Panc1 (cell line): ENCODE measurements at regions not wholly inside any gene's neighbourhood (a gene's known extent, or its start where the extent isn't known, plus 50 kb on each side); places are given as distances from the start of the nearest gene placed in this dataset.

Experiments
- ATAC-seq: fragments of 200-7000 bp; cut with Tn5 transposase; 2 replicates; pipeline ENCODE4 v1.9.1; 2020; ENCODE audit warnings: mild to moderate bottlenecking, moderate library complexity
- BruUV-seq: library from RNA; stranded (reverse); fragments of 400-500 nt; replicated peaks from 2 replicates; lab custom pipeline; 2021; lab: Mats Ljungman, UMichigan
- CTCF ChIA-PET: fragments of 300-600 bp; sonication (Branson Sonifier 250); formaldehyde crosslinking; loops from one replicate; lab custom pipeline; 2022; ENCODE audit warnings: antibody characterized with exemption; lab: Charles Lee
- POLR2A ChIA-PET: fragments of 300-600 bp; sonication (Branson Sonifier 250); formaldehyde crosslinking; loops from one replicate; lab custom pipeline; 2022; ENCODE audit warnings: antibody characterized with exemption; lab: Charles Lee
- DNase-seq: peaks from one replicate; pipeline ENCODE4 v3.0.0-alpha.2; 2010; ENCODE audit warnings: low read depth, low spot score
- H3K27ac ChIP-seq: 2 replicates; pipeline ENCODE4 v1.5.1; 2011; ENCODE audit warnings: mild to moderate bottlenecking, low read length, inconsistent platforms
- H3K27me3 ChIP-seq: fragments of 200-500 bp; sonication (Bioruptor generic); 2 replicates; pipeline ENCODE4 v1.6.0; 2014; ENCODE audit warnings: low read length, inconsistent platforms; ENCODE audit not compliant: control insufficient read depth, insufficient read depth
- H3K36me3 ChIP-seq: fragments of 200-500 bp; sonication (Bioruptor generic); 2 replicates; pipeline ENCODE4 v1.5.1; 2014; ENCODE audit warnings: inconsistent platforms, mild to moderate bottlenecking, low read length, moderate library complexity; ENCODE audit not compliant: control insufficient read depth, insufficient read depth
- H3K4me1 ChIP-seq: 2 replicates; pipeline ENCODE4 v1.5.1; 2011; ENCODE audit warnings: inconsistent platforms, mild to moderate bottlenecking, low read length, moderate library complexity; ENCODE audit not compliant: control insufficient read depth, insufficient read depth
- H3K4me3 ChIP-seq, 2 experiments: 2 replicates each; pipeline ENCODE4 v1.5.1; 2011 to 2012; ENCODE audit warnings: low read depth in 2 of 2, low read length in 2 of 2, mild to moderate bottlenecking in 2 of 2, inconsistent platforms in 1 of 2, moderate library complexity in 1 of 2
- H3K9me3 ChIP-seq: fragments of 200-500 bp; sonication (Bioruptor generic); 2 replicates; pipeline ENCODE4 v1.5.1; 2014; ENCODE audit warnings: low read depth, mild to moderate bottlenecking, inconsistent platforms, low read length, moderate library complexity; ENCODE audit not compliant: control insufficient read depth, insufficient read depth
- POLR2AphosphoS5 ChIP-seq: IDR thresholded peaks from 2 replicates; pipeline ENCODE4 v1.6.1; 2012; ENCODE audit warnings: mild to moderate bottlenecking, low read depth, low read length, moderate library complexity
- SIN3A ChIP-seq: IDR thresholded peaks from 2 replicates; pipeline ENCODE4 v1.6.1; 2012; ENCODE audit warnings: low read depth, mild to moderate bottlenecking, low read length, moderate library complexity, borderline replicate concordance; ENCODE audit not compliant: insufficient read depth
- TCF7L2 ChIP-seq: IDR thresholded peaks from 2 replicates; pipeline ENCODE4 v1.6.1; 2011; ENCODE audit warnings: mild to moderate bottlenecking, low read depth, low read length, inconsistent platforms
- in situ Hi-C: cut with HindIII; loops from 2 replicates; pipeline ENCODE4 v1.10.0; 2016; ENCODE audit warnings: low sequenced_read_pairs, low pct_unique_long_range_greater_than_20kb
- intact Hi-C: fragments of 100-400 bp; cut with micrococcal nuclease; formaldehyde crosslinking; loops from one replicate; pipeline ENCODE4 v1.10.0; 2022; ENCODE audit not compliant: unreplicated experiment
- TF ChIP-seq, protein P1 (sequence below): fragments of 450-650 bp; IDR thresholded peaks from 2 replicates; pipeline ENCODE4 v1.5.1; 2017; ENCODE audit warnings: mild to moderate bottlenecking
- TF ChIP-seq, protein P2 (sequence below), 2 experiments: IDR thresholded peaks; 2 replicates each; pipeline ENCODE4 v1.6.1; 2011 to 2012; ENCODE audit warnings: low read depth in 2 of 2, control low read depth in 1 of 2, low read length in 1 of 2, mild to moderate bottlenecking in 1 of 2, moderate library complexity in 1 of 2; ENCODE audit not compliant: insufficient read depth in 1 of 2

GRCh38 chr3:178084938-178085816 lies 451.1 kb upstream of the KCNMB2 start:
- no peaks in the 10 kb centered on the region for H3K9me3 ChIP-seq
- H3K27ac ChIP-seq, result peak overlapping the region; percentile 57; the same call in 1 of the 2 replicates
- in situ Hi-C loops (no loop called here), intact Hi-C loops (no loop called here)
- H3K27me3 ChIP-seq, result no peaks in the 10 kb centered on the region
- ATAC-seq, result no peak
- CTCF ChIA-PET, result no interaction called here
- no peak for TF ChIP-seq POLR2AphosphoS5
- TF ChIP-seq TCF7L2, result no peak
- TF ChIP-seq, protein P1, sequence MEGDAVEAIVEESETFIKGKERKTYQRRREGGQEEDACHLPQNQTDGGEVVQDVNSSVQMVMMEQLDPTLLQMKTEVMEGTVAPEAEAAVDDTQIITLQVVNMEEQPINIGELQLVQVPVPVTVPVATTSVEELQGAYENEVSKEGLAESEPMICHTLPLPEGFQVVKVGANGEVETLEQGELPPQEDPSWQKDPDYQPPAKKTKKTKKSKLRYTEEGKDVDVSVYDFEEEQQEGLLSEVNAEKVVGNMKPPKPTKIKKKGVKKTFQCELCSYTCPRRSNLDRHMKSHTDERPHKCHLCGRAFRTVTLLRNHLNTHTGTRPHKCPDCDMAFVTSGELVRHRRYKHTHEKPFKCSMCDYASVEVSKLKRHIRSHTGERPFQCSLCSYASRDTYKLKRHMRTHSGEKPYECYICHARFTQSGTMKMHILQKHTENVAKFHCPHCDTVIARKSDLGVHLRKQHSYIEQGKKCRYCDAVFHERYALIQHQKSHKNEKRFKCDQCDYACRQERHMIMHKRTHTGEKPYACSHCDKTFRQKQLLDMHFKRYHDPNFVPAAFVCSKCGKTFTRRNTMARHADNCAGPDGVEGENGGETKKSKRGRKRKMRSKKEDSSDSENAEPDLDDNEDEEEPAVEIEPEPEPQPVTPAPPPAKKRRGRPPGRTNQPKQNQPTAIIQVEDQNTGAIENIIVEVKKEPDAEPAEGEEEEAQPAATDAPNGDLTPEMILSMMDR, result no peak
- TF ChIP-seq, protein P2, sequence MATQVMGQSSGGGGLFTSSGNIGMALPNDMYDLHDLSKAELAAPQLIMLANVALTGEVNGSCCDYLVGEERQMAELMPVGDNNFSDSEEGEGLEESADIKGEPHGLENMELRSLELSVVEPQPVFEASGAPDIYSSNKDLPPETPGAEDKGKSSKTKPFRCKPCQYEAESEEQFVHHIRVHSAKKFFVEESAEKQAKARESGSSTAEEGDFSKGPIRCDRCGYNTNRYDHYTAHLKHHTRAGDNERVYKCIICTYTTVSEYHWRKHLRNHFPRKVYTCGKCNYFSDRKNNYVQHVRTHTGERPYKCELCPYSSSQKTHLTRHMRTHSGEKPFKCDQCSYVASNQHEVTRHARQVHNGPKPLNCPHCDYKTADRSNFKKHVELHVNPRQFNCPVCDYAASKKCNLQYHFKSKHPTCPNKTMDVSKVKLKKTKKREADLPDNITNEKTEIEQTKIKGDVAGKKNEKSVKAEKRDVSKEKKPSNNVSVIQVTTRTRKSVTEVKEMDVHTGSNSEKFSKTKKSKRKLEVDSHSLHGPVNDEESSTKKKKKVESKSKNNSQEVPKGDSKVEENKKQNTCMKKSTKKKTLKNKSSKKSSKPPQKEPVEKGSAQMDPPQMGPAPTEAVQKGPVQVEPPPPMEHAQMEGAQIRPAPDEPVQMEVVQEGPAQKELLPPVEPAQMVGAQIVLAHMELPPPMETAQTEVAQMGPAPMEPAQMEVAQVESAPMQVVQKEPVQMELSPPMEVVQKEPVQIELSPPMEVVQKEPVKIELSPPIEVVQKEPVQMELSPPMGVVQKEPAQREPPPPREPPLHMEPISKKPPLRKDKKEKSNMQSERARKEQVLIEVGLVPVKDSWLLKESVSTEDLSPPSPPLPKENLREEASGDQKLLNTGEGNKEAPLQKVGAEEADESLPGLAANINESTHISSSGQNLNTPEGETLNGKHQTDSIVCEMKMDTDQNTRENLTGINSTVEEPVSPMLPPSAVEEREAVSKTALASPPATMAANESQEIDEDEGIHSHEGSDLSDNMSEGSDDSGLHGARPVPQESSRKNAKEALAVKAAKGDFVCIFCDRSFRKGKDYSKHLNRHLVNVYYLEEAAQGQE (IDR thresholded peaks at IDR 0.05; ENCODE audit: insufficient read depth in 1 of 2, low read depth in 2 of 2, low read length in 1 of 2), result no peak
- TF ChIP-seq SIN3A, result no peak
- H3K4me1 ChIP-seq, result peaks cover 20% of the 10 kb centered on the region
- no peak overlapping the region for H3K4me3 ChIP-seq
- POLR2A ChIA-PET, result no interaction called here
- H3K36me3 ChIP-seq, result no peaks in the 10 kb centered on the region
- BruUV-seq, result no TSS peak
- DNase-seq, result no peak

- Histone ChIP-seq H3K9me3 (no peaks in the 10 kb centered on the region), H3K27ac (peak overlapping the region; percentile 49; the same call in 1 of the 2 replicates), H3K36me3 (no peaks in the 10 kb centered on the region), H3K4me3 (no peak overlapping the region), H3K27me3 (no peaks in the 10 kb centered on the region), H3K4me1 (peaks cover 20% of the 10 kb centered on the region)
- ATAC-seq (no peak), DNase-seq (no peak)
- in situ Hi-C loops (no loop called here), intact Hi-C loops (no loop called here)
- POLR2A ChIA-PET, result no interaction called here
- BruUV-seq, result no TSS peak
- no peak for TF ChIP-seq SIN3A
- TF ChIP-seq, protein P1, result no peak
- no peak for TF ChIP-seq TCF7L2
- no peak for TF ChIP-seq POLR2AphosphoS5
- TF ChIP-seq, protein P2 (IDR thresholded peaks at IDR 0.05; ENCODE audit: insufficient read depth in 1 of 2, low read depth in 2 of 2, low read length in 1 of 2), result no peak
- CTCF ChIA-PET, result no interaction called here
Measured at GRCh38 chr3:178085817-178086123, 450.5 kb upstream of the KCNMB2 start.
